Astrocyte of the hippocampus (primary cell): ENCODE measurements at regions not wholly inside any gene's neighbourhood (a gene's known extent, or its start where the extent isn't known, plus 50 kb on each side); places are given as distances from the start of the nearest gene placed in this dataset.
A peak's percentile ranks its signal among the peaks of the same experiment; 100 is the strongest.

ENCODE experiments used
- DNase-seq: peaks from one replicate; pipeline ENCODE4 v3.0.0; 2011; ENCODE audit warnings: low read depth, low spot score

- no peak for DNase-seq
These were observed 204.1 kb upstream of the NEIL3 start for GRCh38 chr4:177105536-177105935.

- no peak for DNase-seq
These were observed 202.3 kb upstream of the NEIL3 start for GRCh38 chr4:177107288-177107921.

- DNase-seq: peak; percentile 31
These were observed 201.0 kb upstream of the NEIL3 start for GRCh38 chr4:177108708-177109107.

- no peak for DNase-seq
These were observed 199.9 kb upstream of the NEIL3 start for GRCh38 chr4:177109769-177110168.

- DNase-seq: no peak
These were observed 193.5 kb upstream of the NEIL3 start for GRCh38 chr4:177116161-177116560.

- peak; percentile 23 for DNase-seq
These were observed 192.4 kb upstream of the NEIL3 start for GRCh38 chr4:177117256-177117655.

GRCh38 chr4:177118596-177118995, 191.1 kb upstream of the NEIL3 start:
- peak; percentile 90 for DNase-seq

- DNase-seq: no peak
These were observed 190.6 kb upstream of the NEIL3 start for GRCh38 chr4:177119021-177119471.

- no peak for DNase-seq
These were observed 190.0 kb upstream of the NEIL3 start for GRCh38 chr4:177119691-177120090.

GRCh38 chr4:177123811-177124210, 185.9 kb upstream of the NEIL3 start:
- no peak for DNase-seq

GRCh38 chr4:177124349-177125064, 185.2 kb upstream of the NEIL3 start:
- DNase-seq: no peak

- DNase-seq: no peak
These were observed 184.0 kb upstream of the NEIL3 start for GRCh38 chr4:177125656-177126055.

- DNase-seq: no peak
These were observed 182.0 kb upstream of the NEIL3 start for GRCh38 chr4:177127658-177128057.

GRCh38 chr4:177128306-177128705, 181.4 kb upstream of the NEIL3 start:
- peak; percentile 5 for DNase-seq

- no peak for DNase-seq
These were observed 177.9 kb upstream of the NEIL3 start for GRCh38 chr4:177131736-177132135.

GRCh38 chr4:177147668-177148067, 162.0 kb upstream of the NEIL3 start:
- no peak for DNase-seq

GRCh38 chr4:177155454-177155853, 154.2 kb upstream of the NEIL3 start:
- no peak for DNase-seq

GRCh38 chr4:177159600-177159999, 150.1 kb upstream of the NEIL3 start:
- DNase-seq: no peak

- DNase-seq: no peak
These were observed 147.9 kb upstream of the NEIL3 start for GRCh38 chr4:177161781-177162180.

- peak; percentile 72 for DNase-seq
These were observed 146.1 kb upstream of the NEIL3 start for GRCh38 chr4:177163532-177163931.

- DNase-seq: no peak
These were observed 138.1 kb upstream of the NEIL3 start for GRCh38 chr4:177171588-177171987.

GRCh38 chr4:177175473-177175872, 134.2 kb upstream of the NEIL3 start:
- DNase-seq: no peak

- DNase-seq: peak; percentile 15
These were observed 132.1 kb upstream of the NEIL3 start for GRCh38 chr4:177177541-177178081.
